ENCODE measurements at regions not wholly inside any gene's neighbourhood (a gene's known extent, or its start where the extent isn't known, plus 50 kb on each side); places are given as distances from the start of the nearest gene placed in this dataset.

DNA sequence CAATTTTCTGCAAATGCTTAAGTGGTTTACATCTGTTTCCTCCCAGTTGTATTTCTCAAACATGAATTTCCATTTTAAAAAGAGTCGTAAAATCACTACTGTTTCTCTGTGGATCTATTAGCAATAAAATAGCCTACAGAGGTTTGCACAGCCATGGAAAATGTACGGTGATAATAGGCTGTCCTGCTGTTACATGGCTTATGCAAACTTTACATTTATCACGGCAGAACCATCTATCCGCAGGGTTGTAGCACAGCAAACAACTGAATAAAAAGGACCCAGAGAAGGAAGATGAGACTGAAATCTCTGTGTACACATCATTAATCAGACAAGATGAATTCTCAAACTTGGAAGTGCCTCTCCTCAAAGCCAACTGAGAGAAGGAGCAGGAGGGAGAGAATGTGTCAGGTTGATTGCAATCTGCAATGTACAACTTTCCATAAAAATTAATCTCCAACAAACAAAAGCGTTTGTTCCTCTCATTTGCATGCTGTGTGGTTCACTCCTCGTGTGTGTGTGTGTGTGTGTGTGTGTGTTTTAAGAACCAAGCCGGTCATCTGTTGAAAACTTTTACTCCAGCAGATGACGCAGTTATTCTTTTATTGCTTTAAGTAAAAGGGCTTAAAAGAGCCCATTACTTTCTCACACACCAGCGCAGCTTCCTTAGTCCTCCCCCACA lies 279.3 kb downstream of the SKAP2 start:
- Histone ChIP-seq H3K4me3 (no peak overlapping the region), H3K27ac (no peak overlapping the region), H3K36me3 (no peaks in the 10 kb centered on the region), H3K27me3 (no peaks in the 10 kb centered on the region), H3K4me1 (no peaks in the 10 kb centered on the region), H3K9me3 (no peaks in the 10 kb centered on the region)
- DNase-seq (ENCODE audit: low spot score in 2 of 2), result no peak
- TF ChIP-seq, protein P1, sequence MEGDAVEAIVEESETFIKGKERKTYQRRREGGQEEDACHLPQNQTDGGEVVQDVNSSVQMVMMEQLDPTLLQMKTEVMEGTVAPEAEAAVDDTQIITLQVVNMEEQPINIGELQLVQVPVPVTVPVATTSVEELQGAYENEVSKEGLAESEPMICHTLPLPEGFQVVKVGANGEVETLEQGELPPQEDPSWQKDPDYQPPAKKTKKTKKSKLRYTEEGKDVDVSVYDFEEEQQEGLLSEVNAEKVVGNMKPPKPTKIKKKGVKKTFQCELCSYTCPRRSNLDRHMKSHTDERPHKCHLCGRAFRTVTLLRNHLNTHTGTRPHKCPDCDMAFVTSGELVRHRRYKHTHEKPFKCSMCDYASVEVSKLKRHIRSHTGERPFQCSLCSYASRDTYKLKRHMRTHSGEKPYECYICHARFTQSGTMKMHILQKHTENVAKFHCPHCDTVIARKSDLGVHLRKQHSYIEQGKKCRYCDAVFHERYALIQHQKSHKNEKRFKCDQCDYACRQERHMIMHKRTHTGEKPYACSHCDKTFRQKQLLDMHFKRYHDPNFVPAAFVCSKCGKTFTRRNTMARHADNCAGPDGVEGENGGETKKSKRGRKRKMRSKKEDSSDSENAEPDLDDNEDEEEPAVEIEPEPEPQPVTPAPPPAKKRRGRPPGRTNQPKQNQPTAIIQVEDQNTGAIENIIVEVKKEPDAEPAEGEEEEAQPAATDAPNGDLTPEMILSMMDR (IDR thresholded peaks at IDR 0.05), result no peak
- intact Hi-C loops (cut with DNase I), result no loop called here

DNA sequence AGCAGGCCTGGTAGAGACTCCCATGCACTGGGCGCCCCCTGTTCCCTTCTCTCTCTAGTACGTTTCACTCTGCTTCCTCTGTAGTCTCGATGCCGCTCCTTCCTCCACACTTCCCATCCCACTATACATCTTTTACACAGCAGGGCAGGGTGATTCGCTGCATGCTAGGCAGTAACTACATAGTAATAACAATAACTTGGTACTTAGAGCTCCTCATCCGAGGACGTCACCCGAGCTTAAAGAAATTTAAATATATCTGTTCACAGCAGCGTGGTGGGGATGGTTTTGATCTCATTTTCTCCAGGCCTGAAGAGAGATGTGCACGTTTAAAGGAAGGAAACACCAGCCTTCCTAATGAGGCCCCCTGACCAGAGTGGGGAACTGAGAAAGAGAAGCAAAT lies 276.9 kb downstream of the SKAP2 start:
- Histone ChIP-seq H3K4me3 (no peak overlapping the region), H3K9me3 (no peaks in the 10 kb centered on the region), H3K4me1 (no peaks in the 10 kb centered on the region), H3K27ac (no peak overlapping the region), H3K27me3 (no peaks in the 10 kb centered on the region), H3K36me3 (no peaks in the 10 kb centered on the region)
- intact Hi-C loops (cut with DNase I), result no loop called here
- TF ChIP-seq, protein P1 (IDR thresholded peaks at IDR 0.05), result no peak
- DNase-seq (ENCODE audit: low spot score in 2 of 2), result no peak

DNA sequence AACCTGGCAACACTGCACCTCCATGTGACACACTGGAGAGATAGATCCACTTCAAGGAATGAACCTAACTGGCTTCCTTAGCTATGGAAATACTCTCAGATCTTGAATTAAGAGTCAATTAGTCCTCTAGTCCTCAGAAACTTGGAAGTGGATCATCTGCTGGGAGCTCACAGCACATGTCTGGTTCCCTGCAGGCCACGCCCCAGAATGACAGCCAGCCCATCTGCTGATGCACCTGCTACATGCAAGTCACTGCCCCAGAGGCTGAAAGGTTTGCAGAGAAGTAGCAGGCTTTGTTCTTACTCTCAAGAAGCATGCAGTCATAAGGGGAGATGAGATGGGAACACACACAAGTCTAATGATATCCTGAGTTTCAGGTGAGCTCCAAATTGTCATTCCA lies 275.9 kb downstream of the SKAP2 start:
- peaks cover 0 to 4% of the 10 kb centered on the region in 2 donors for H3K4me1 ChIP-seq
- TF ChIP-seq, protein P1 (IDR thresholded peaks at IDR 0.05), result no peak
- no peak overlapping the region for H3K4me3 ChIP-seq
- no peaks in the 10 kb centered on the region for H3K36me3 ChIP-seq
- DNase-seq (ENCODE audit: low spot score in 2 of 2), result no peak
- H3K9me3 ChIP-seq, result no peaks in the 10 kb centered on the region
- intact Hi-C loops (cut with DNase I), result no loop called here
- no peaks in the 10 kb centered on the region for H3K27me3 ChIP-seq
- no peak overlapping the region for H3K27ac ChIP-seq

DNA sequence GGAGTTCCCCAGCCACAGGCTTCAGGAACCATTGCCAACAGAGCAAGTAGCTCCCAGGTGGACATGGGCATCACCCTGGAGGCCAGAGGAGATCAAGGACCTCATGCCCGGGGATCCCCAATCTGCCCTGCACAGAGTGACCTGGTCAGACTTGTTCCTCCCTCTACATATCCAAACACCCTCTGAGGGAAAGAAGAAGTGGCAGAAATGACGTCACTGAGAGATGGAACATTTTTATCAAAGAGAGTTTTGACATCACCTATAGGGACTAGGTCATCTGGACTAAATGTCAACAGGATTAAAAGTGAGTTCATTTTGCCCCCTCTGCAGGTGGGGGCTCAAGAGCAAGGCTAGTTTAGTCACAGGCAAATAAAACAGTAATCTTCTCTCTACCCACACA lies 273.7 kb downstream of the SKAP2 start:
- intact Hi-C loops (cut with DNase I), result no loop called here
- no peaks in the 10 kb centered on the region for H3K9me3 ChIP-seq

DNA sequence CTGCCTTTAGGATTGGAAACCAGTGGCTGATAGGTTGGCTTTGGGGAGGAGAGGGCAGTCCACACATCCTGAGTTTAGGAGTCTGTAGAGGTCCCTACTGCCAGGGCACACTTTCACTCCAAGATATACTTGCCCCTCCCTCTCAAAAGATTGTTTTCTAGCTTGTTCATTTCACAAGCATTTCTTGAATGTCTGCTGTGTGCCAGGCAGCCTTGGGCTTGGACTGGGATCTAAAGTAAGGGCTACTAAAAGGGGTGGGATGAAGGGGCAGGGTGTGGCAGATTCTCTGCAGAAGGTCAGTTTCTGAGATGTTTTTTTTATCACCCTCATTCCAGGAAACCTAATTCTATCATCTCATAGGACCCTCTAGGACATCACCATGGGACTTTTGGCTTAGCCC lies 272.4 kb downstream of the SKAP2 start:
- Histone ChIP-seq H3K36me3 (no peaks in the 10 kb centered on the region), H3K27me3 (no peaks in the 10 kb centered on the region), H3K4me1 (peaks cover 0 to 5% of the 10 kb centered on the region in 2 donors), H3K27ac (no peak overlapping the region), H3K9me3 (no peaks in the 10 kb centered on the region), H3K4me3 (no peak overlapping the region)
- no peak for DNase-seq (ENCODE audit: low spot score in 2 of 2)
- TF ChIP-seq, protein P1 (IDR thresholded peaks at IDR 0.05), result no peak
- intact Hi-C loops (cut with DNase I), result no loop called here

More for the DNA sequence above, 273.7 kb downstream of the SKAP2 start:
- TF ChIP-seq, protein P1 (IDR thresholded peaks at IDR 0.05), result no peak
- Histone ChIP-seq H3K27me3 (no peaks in the 10 kb centered on the region), H3K27ac (no peak overlapping the region), H3K36me3 (no peaks in the 10 kb centered on the region), H3K4me1 (peaks cover 0 to 5% of the 10 kb centered on the region in 2 donors), H3K4me3 (no peak overlapping the region)
- DNase-seq (ENCODE audit: low spot score in 2 of 2), result no peak

DNA sequence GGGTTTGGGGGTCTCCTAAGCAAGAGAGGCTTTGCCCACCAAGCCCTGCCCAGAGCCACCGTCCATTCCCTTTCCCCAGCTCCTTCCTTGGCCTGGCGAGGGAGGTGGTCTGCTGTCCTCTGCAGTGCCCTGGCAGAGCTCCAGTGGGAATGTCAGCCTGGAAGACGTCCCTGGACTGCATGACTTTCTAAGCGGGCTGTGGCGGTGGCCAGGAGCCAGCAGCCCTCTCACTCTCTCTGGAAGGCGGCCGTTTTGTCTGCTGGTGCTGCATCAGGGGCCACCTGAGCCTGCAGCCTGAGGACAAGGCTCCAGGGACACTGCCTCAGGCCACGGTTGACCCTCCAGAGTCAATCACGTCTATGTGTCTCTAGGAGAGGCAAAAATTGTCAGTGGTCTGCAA lies 271.0 kb downstream of the SKAP2 start:
- intact Hi-C loops (cut with DNase I), result no loop called here

More for the DNA sequence above, 271.0 kb downstream of the SKAP2 start:
- no peaks in the 10 kb centered on the region for H3K27me3 ChIP-seq
- peaks cover 0 to 5% of the 10 kb centered on the region in 2 donors for H3K4me1 ChIP-seq
- TF ChIP-seq, protein P1 (IDR thresholded peaks at IDR 0.05), result no peak
- DNase-seq (ENCODE audit: low spot score in 2 of 2), result no peak
- H3K27ac ChIP-seq, result no peak overlapping the region
- no peak overlapping the region for H3K4me3 ChIP-seq
- H3K9me3 ChIP-seq, result no peaks in the 10 kb centered on the region
- H3K36me3 ChIP-seq, result no peaks in the 10 kb centered on the region
